ENCODE measurements at regions not wholly inside any gene's neighbourhood (a gene's known extent, or its start where the extent isn't known, plus 50 kb on each side); places are given as distances from the start of the nearest gene placed in this dataset.
"Not testable (repeated sequence)": the region's sequence is repeated elsewhere in the genome, so short reads cannot be mapped to it uniquely, and the experiment has no call there.

DNA sequence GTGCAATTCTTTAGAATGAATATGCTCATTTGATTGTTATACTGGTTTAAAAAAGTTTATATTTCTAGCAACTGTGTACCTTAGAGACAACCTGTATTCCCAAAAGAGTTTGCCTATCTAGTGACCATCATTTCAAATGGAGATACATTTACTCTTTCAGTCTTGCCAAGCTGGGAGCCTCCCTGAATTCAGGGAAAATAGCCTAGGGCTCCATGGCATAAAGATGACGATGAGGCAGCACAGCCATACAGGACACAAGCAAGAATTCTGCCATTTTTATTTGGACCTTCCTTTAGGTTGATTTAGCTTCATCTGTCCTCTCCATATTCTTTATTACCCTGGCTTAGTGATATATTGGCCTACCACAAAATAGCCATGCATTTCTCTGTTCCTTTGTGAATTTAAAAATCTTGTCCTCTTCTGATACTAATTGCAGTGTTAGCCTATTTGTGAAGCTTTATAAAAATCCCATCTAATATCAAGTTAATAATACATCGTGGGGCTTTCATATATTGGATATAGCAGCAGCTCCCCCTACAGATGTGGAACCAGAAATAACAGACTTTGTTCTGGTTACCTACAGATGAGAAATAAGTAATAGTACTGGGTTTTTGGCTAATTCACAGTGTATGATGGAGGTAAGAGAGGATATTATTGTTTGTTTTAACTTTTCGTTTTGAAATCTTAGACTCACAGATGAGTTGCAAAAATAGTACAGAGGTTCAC is 1661.9 kb upstream of the PIK3C3 start:
- TF ChIP-seq, protein P1, sequence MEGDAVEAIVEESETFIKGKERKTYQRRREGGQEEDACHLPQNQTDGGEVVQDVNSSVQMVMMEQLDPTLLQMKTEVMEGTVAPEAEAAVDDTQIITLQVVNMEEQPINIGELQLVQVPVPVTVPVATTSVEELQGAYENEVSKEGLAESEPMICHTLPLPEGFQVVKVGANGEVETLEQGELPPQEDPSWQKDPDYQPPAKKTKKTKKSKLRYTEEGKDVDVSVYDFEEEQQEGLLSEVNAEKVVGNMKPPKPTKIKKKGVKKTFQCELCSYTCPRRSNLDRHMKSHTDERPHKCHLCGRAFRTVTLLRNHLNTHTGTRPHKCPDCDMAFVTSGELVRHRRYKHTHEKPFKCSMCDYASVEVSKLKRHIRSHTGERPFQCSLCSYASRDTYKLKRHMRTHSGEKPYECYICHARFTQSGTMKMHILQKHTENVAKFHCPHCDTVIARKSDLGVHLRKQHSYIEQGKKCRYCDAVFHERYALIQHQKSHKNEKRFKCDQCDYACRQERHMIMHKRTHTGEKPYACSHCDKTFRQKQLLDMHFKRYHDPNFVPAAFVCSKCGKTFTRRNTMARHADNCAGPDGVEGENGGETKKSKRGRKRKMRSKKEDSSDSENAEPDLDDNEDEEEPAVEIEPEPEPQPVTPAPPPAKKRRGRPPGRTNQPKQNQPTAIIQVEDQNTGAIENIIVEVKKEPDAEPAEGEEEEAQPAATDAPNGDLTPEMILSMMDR (conservative IDR thresholded peaks at IDR 0.05) = peak; percentile 80
- no peak overlapping the region for H3K27ac ChIP-seq

DNA sequence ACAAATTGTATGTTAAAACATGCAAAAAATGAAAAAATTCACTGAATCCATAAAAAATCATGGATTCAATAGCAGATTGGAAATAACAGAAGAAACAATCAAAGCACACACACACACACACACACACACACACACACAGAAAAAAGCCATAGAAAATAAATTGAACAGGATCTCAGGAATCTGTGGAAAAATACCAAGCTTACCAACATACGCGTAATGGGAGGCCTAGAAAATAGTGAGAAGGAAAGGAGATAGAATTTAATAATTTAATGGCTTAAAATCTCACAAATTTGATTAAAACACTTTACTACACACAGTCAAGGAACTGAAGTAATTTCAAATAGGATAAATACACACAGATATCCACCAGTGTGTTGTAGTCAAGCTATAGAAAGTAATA is 1671.5 kb upstream of the PIK3C3 start:
- TF ChIP-seq, protein P1 (conservative IDR thresholded peaks at IDR 0.05) = no peak
- H3K27ac ChIP-seq = no peak overlapping the region

DNA sequence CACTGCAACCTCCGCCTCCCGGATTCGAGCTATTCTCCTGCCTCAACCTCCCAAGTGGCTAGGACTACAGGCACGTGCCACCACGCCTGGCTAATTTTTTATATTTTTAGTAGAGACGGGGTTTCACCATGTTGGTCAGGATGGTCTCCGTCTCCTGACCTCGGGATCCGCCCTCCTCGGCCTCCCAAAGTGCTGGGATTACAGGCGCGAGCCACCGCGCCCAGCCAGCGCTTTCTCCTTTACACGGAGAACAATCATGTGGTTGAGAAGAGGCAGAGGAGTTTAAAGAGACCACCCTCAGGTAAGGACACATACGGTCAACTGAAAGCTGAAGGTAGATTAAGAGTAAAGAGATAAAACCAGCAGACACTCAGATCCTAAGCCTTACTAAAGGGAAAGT is 1673.7 kb upstream of the PIK3C3 start:
- not testable (repeated sequence) for H3K27ac ChIP-seq

DNA sequence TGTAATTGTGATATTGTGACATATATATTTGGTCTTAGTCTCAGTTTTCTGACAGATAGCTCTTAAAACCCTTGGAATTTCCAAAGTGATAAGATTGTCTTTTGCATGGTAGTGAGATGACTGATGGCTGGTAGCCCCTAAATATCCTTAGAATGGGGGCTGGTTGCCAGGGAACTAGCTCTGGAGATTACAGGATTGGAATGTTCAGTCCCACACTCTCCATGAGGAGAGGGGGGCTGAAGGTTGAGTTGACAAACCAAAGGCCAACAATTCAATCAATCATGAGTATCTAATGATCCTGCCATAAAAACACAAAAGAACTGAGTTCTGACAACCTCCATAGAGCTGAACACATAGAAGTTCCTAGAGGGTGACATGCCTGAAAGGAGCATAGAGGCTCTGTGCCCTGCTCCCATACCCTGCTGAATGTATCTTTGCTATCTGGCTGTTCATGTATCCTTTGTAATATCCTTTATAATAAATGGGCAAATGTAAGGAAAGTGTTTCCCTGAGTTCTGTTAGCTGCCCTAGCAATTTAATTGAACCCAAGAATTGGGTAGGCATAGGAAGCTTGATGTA is 1680.3 kb upstream of the PIK3C3 start:
- TF ChIP-seq, protein P1 (conservative IDR thresholded peaks at IDR 0.05) = no peak
- H3K27ac ChIP-seq = no peak overlapping the region

DNA sequence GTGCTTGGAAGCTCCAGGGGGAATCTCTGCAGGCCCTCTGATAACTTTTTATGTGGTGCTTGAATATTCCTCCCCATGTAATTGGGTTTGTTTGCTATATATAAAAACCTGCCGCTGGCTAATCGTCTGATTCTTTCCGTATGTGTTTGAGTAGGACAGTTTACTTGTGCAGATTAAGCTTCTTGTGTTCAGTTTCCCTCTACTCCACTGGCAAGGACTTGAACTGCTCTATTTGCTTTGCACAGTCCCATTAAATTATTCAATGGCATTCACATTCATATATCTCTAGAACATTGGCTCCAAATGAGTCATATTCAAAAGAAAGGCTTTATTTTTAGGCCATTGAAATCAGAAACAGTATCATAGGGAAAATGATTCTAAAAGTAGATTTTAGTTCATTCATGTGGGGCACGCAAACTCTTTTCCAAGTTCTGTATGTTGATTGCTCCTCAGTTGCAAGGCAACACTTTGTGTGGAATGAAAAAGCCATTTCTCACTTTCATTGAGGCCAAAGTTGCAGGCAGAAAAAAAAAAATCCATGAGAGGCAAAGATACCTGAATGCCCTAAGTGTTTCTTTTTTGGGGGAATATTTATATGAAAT is 1682.3 kb upstream of the PIK3C3 start:
- TF ChIP-seq, protein P1 (conservative IDR thresholded peaks at IDR 0.05) = no peak
- H3K27ac ChIP-seq = peak overlapping the region; percentile 43

DNA sequence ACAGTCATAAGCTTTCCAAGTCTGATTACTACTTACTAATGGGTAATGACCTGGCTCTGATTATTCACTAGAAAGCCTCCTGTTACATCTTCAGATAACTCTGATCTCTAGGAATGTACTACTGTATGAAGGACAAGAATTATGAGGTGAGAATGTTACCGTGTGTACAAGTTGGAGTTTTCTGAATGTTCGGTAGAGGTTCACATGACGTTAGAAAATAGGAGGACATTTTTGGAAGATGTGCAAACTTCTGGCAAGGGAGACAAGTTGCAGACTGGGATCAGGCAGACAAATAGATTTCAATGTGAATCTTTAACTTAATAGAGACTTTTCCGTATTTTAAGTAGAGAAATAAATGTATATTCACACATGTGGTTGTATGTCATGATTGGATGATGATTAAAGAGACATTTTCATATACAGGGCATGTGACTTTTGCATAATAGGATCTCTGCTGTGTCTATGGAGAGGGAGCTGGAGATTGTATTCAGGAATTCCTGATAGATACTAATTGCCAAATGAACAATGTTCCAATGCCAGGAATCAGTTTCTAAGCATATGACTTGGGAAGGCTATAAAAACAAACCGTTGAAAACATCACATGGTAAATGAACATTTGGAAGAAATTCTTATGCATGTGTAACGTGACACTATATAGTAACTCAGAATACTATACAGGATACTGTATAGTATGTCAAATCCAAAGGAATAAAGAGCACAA is 1695.8 kb upstream of the PIK3C3 start:
- no peak overlapping the region for H3K27ac ChIP-seq
- TF ChIP-seq, protein P1 (conservative IDR thresholded peaks at IDR 0.05) = no peak

DNA sequence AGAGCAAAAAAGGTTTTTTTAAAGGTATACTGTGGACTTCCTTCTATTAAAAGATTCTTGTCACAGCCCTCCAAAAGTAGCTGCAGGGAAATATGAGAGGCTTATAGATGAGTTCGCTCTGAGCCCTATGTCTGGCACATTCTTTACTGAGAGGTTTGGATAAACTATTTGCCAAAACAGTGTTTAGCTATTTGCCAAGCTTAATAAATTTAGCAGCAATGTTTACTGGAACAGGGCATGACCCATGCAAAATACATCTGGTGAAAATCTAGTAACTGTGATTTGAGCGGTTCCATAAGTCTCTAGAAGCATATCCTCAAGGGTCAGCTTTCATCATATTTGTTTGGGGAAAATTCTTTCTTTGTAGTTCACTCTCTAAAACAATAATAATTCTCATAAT is 1696.7 kb upstream of the PIK3C3 start:
- peak overlapping the region; percentile 27 for H3K27ac ChIP-seq
- TF ChIP-seq, protein P1 (conservative IDR thresholded peaks at IDR 0.05) = no peak

Measured in VCaP (cell line).